ENCODE measurements at regions not wholly inside any gene's neighbourhood (a gene's known extent, or its start where the extent isn't known, plus 50 kb on each side); places are given as distances from the start of the nearest gene placed in this dataset.
"Not testable (repeated sequence)": the region's sequence is repeated elsewhere in the genome, so short reads cannot be mapped to it uniquely, and the experiment has no call there.

- DNase-seq, result no peak
Measured at GRCh38 chr3:147153830-147154539, 252.4 kb downstream of the ZIC4 start.

GRCh38 chr3:147152476-147152875 is 253.9 kb downstream of the ZIC4 start:
- DNase-seq, result no peak

- no peak for DNase-seq
Measured at GRCh38 chr3:147141516-147142288, 264.6 kb downstream of the ZIC4 start.

- DNase-seq, result no peak
Measured at GRCh38 chr3:147139341-147139740, 267.0 kb downstream of the ZIC4 start.

- DNase-seq, result no peak
Measured at GRCh38 chr3:147132168-147132567, 274.2 kb downstream of the ZIC4 start.

- DNase-seq, result no peak
Measured at GRCh38 chr3:147130461-147130860, 275.9 kb downstream of the ZIC4 start.

GRCh38 chr3:147129665-147130064 is 276.7 kb downstream of the ZIC4 start:
- no peak for DNase-seq

GRCh38 chr3:147122350-147122749 is 284.0 kb downstream of the ZIC4 start:
- no peak for DNase-seq

- DNase-seq, result peak; percentile 9
Measured at GRCh38 chr3:147119989-147120388, 286.4 kb downstream of the ZIC4 start.

- no peak for DNase-seq
Measured at GRCh38 chr3:147119346-147119745, 287.0 kb downstream of the ZIC4 start.

- DNase-seq, result no peak
Measured at GRCh38 chr3:147118611-147119010, 287.7 kb downstream of the ZIC4 start.

GRCh38 chr3:147117631-147118030 is 288.7 kb downstream of the ZIC4 start:
- no peak for DNase-seq

- no peak for DNase-seq
Measured at GRCh38 chr3:147113293-147114044, 292.9 kb downstream of the ZIC4 start.

GRCh38 chr3:147099076-147099475 is 307.3 kb downstream of the ZIC4 start:
- no peak for DNase-seq

GRCh38 chr3:147090461-147090860 is 315.9 kb downstream of the ZIC4 start:
- no peak for DNase-seq

- no peak for DNase-seq
Measured at GRCh38 chr3:147089286-147089685, 317.1 kb downstream of the ZIC4 start.

GRCh38 chr3:147059500-147059899 is 346.8 kb downstream of the ZIC4 start:
- DNase-seq, result not testable (repeated sequence)

- no peak for DNase-seq
Measured at GRCh38 chr3:147049821-147050220, 356.5 kb downstream of the ZIC4 start.

GRCh38 chr3:147049305-147049704 is 357.0 kb downstream of the ZIC4 start:
- DNase-seq, result no peak

- DNase-seq, result no peak
Measured at GRCh38 chr3:147046916-147047315, 359.4 kb downstream of the ZIC4 start.

GRCh38 chr3:147038481-147038880 is 367.9 kb downstream of the ZIC4 start:
- DNase-seq, result no peak

- DNase-seq, result no peak
Measured at GRCh38 chr3:147034359-147034758, 372.0 kb downstream of the ZIC4 start.

- DNase-seq, result no peak
Measured at GRCh38 chr3:147030274-147030673, 376.1 kb downstream of the ZIC4 start.

GRCh38 chr3:147015334-147015733 is 391.0 kb downstream of the ZIC4 start:
- DNase-seq, result no peak
